IPS DF 6.9 (cell line): ENCODE measurements at regions not wholly inside any gene's neighbourhood (a gene's known extent, or its start where the extent isn't known, plus 50 kb on each side); places are given as distances from the start of the nearest gene placed in this dataset.
A peak's percentile ranks its signal among the peaks of the same experiment; 100 is the strongest.

ENCODE experiments used
- DNase-seq: peaks from one replicate; pipeline ENCODE4 v3.0.0-alpha.2; 2013; ENCODE audit warnings: low read depth, low spot score
- H3K27ac ChIP-seq: one replicate; pipeline ENCODE4 v1.5.1; 2013; ENCODE audit warnings: low read length, control low read depth
- H3K27me3 ChIP-seq: 2 replicates; pipeline ENCODE4 v1.6.1; 2013; ENCODE audit warnings: mild to moderate bottlenecking, low read length; ENCODE audit not compliant: control insufficient read depth, insufficient read depth
- H3K36me3 ChIP-seq: 2 replicates; pipeline ENCODE4 v1.6.1; 2013; ENCODE audit warnings: low read length; ENCODE audit not compliant: control insufficient read depth, insufficient read depth
- H3K4me1 ChIP-seq: 2 replicates; pipeline ENCODE4 v1.6.1; 2013; ENCODE audit warnings: low read length; ENCODE audit not compliant: control insufficient read depth, insufficient read depth
- H3K4me3 ChIP-seq: 2 replicates; pipeline ENCODE4 v1.5.1; 2013; ENCODE audit warnings: mild to moderate bottlenecking, low read length
- H3K9me3 ChIP-seq: 2 replicates; pipeline ENCODE4 v1.6.1; 2013; ENCODE audit warnings: low read length, inconsistent platforms; ENCODE audit not compliant: control insufficient read depth, insufficient read depth
- WGBS: extraction: QIAGEN DNeasy Blood & Tissue Kit; methylation state at CpG from one replicate; pipeline ENCODE4 v1.1.7; 2013; ENCODE audit warnings: mixed read lengths, missing lambda C conversion rate; ENCODE audit not compliant: insufficient read length, insufficient coverage; 5-methylcytosine and 5-hydroxymethylcytosine counted together

DNA sequence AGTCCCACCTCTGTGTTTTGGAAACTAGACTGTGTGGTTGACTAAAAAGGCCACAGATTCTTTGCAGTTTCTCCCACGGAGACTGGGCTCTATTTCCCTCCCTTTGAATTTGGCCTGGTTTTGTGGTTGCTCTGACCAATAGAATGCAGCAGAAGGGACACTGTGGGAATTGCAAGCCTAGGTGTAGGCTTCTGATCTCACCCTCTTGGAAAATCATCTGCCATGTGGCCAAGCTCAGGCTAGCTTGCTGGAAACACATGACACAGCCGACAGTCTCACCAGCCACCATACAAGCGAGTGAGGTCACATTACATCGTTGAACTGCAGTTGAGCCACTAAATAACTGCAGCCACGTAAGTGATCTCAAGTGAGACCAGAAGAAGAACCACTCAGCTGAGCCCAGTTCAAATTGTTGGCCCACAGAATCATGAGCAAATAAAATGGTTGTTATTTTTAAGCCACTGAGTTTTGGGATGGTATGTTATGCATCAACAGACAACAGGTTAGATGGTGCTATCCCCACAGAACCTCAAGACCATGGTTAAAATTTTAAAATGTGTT lies 319.1 kb upstream of the MEX3C start:
- H3K9me3 ChIP-seq, result no peaks in the 10 kb centered on the region
- H3K4me1 ChIP-seq, result no peaks in the 10 kb centered on the region
- WGBS, result no CpG with 5 or more reads among the region's 5 CpGs

GRCh38 chr18:51519571-51519970 lies 322.1 kb upstream of the MEX3C start:
- WGBS, result no CpG with 5 or more reads among the region's 1 CpG
- H3K27ac ChIP-seq, result no peak overlapping the region
- H3K27me3 ChIP-seq, result no peaks in the 10 kb centered on the region
- H3K4me3 ChIP-seq, result no peak overlapping the region
- no peaks in the 10 kb centered on the region for H3K9me3 ChIP-seq
- DNase-seq, result no peak
- no peaks in the 10 kb centered on the region for H3K36me3 ChIP-seq
- H3K4me1 ChIP-seq, result peaks cover 1% of the 10 kb centered on the region

More for the DNA sequence above, 319.1 kb upstream of the MEX3C start:
- H3K36me3 ChIP-seq, result no peaks in the 10 kb centered on the region
- H3K27ac ChIP-seq, result no peak overlapping the region
- H3K27me3 ChIP-seq, result no peaks in the 10 kb centered on the region
- H3K4me3 ChIP-seq, result no peak overlapping the region
- DNase-seq, result no peak

GRCh38 chr18:51520676-51521180 lies 323.2 kb upstream of the MEX3C start:
- Histone ChIP-seq H3K4me1 (peaks cover 1% of the 10 kb centered on the region), H3K27ac (no peak overlapping the region), H3K27me3 (no peaks in the 10 kb centered on the region), H3K9me3 (no peaks in the 10 kb centered on the region), H3K4me3 (no peak overlapping the region), H3K36me3 (no peaks in the 10 kb centered on the region)
- no peak for DNase-seq
- no CpG with 5 or more reads among the region's 1 CpG for WGBS

GRCh38 chr18:51522338-51522737 lies 324.9 kb upstream of the MEX3C start:
- Histone ChIP-seq H3K27ac (no peak overlapping the region), H3K4me1 (peaks cover 3% of the 10 kb centered on the region), H3K9me3 (no peaks in the 10 kb centered on the region), H3K36me3 (no peaks in the 10 kb centered on the region), H3K27me3 (no peaks in the 10 kb centered on the region), H3K4me3 (no peak overlapping the region)
- no CpG with 5 or more reads among the region's 7 CpGs for WGBS
- no peak for DNase-seq

DNA sequence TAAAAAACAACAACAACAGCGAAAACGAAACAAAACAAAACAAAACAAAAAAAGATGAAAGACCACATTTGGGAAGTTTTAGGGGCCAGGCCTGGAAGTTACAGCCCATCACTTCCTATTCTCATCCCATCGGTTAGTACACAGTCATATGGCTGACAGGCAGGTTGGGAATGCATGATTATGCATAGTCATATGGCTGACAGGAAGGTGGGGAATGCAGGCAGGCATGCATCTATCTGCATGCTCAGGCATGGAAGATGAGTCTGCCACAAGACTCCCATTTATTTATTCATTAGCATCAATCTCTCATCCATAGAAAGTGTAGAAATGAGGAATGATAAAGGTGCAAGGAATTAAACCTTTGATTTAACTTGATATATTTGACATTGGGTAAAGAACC lies 325.3 kb upstream of the MEX3C start:
- Histone ChIP-seq H3K27me3 (no peaks in the 10 kb centered on the region), H3K27ac (no peak overlapping the region), H3K4me3 (no peak overlapping the region), H3K36me3 (no peaks in the 10 kb centered on the region), H3K4me1 (peaks cover 3% of the 10 kb centered on the region), H3K9me3 (no peaks in the 10 kb centered on the region)
- DNase-seq, result no peak
- no CpG with 5 or more reads among the region's 3 CpGs for WGBS

DNA sequence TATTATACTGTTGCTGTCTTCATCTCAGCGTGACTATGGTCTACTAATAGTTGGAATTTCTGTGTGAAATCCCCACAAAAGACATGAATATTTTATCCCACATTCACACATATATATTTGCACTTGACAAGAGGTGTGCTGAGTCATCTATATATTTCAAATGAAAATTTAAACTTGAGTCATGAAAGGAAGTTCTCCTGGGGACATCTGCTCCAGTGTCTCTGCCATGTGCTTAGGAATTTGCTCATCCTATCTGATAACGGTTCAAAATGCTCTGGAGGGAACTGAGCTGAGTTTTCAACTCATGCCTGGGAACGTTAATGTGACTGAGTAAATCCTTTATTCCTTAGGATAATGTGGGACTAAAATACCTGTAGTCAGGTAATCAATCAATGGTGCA lies 326.2 kb upstream of the MEX3C start:
- no peak overlapping the region for H3K4me3 ChIP-seq
- H3K4me1 ChIP-seq, result peaks cover 3% of the 10 kb centered on the region
- no peak overlapping the region for H3K27ac ChIP-seq
- no CpG with 5 or more reads among the region's 3 CpGs for WGBS
- no peak for DNase-seq
- H3K9me3 ChIP-seq, result no peaks in the 10 kb centered on the region
- no peaks in the 10 kb centered on the region for H3K36me3 ChIP-seq
- H3K27me3 ChIP-seq, result no peaks in the 10 kb centered on the region

DNA sequence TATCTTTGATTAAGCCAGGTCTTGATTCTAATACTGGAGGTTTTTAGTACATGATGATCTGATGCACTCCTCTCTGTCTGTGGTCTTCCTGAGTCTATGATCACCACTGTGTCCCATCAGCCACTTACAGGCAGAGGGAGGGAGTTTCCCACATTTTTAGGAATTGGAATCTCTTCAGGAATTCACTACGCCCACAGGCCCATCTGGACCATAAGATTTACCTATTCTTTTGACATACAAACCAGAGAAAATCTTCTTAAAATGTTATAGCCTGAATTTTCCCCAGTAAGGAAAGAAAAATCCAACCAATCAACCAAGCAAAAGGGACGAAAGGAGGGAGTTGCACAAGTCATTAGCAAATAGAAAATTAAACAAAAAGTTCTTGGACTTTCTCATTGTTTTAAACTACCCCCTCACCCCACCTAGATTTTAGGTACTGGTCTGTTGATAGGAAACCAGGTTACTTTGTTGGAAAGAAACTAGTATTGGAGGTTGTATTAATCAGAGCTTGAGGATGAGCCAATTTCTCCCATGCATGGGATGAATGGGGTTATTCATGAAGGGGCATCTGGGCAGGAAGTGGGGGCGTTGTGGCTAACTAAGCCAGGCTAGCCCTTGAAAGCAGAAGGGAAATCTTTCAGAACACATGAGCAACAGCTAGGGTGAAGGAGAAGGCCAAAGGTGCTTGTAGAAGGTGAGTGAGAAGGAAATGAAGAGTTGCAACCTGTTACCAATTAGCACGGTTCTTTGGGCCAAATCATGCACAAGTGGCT lies 328.2 kb upstream of the MEX3C start:
- H3K27ac ChIP-seq, result no peak overlapping the region
- WGBS, result no CpG with 5 or more reads among the region's 4 CpGs
- H3K4me3 ChIP-seq, result no peak overlapping the region
- H3K36me3 ChIP-seq, result no peaks in the 10 kb centered on the region
- H3K4me1 ChIP-seq, result peaks cover 3% of the 10 kb centered on the region
- no peaks in the 10 kb centered on the region for H3K9me3 ChIP-seq
- no peaks in the 10 kb centered on the region for H3K27me3 ChIP-seq
- DNase-seq, result no peak

DNA sequence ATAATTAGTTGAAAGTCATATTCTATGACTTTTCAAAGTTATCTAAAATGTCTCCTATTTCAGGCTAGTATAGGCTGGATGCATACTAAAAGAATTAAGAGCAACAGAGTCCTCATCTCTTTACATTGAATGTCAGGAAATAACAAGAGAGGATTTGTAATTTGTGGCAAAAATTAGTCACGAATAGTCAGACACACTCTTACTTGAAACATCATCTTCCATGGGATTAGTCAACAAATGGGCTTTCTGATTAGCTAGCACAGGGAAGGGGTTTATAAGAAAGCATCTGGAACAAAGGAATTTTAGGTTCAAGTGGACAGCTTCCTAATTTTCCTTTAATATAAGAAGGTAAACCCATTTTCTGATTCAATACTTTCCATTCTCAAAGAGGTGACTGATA lies 330.3 kb upstream of the MEX3C start:
- H3K4me3 ChIP-seq, result no peak overlapping the region
- no peaks in the 10 kb centered on the region for H3K9me3 ChIP-seq
- no peak for DNase-seq
- no peak overlapping the region for H3K27ac ChIP-seq
- H3K36me3 ChIP-seq, result no peaks in the 10 kb centered on the region
- H3K27me3 ChIP-seq, result no peaks in the 10 kb centered on the region
- peaks cover 1% of the 10 kb centered on the region; the same call in 1 of the 2 replicates for H3K4me1 ChIP-seq
- WGBS, result no CpG with 5 or more reads among the region's 1 CpG

- H3K27ac ChIP-seq, result no peak overlapping the region
- WGBS, result no CpG with 5 or more reads among the region's 5 CpGs
- no peak overlapping the region for H3K4me3 ChIP-seq
- no peaks in the 10 kb centered on the region for H3K27me3 ChIP-seq
- no peaks in the 10 kb centered on the region for H3K9me3 ChIP-seq
- no peaks in the 10 kb centered on the region for H3K36me3 ChIP-seq
- no peak for DNase-seq
- H3K4me1 ChIP-seq, result no peaks in the 10 kb centered on the region
Measured at GRCh38 chr18:51531501-51531900, 334.0 kb upstream of the MEX3C start.

- no peak overlapping the region for H3K27ac ChIP-seq
- H3K4me3 ChIP-seq, result no peak overlapping the region
- no CpG with 5 or more reads among the region's 6 CpGs for WGBS
- no peaks in the 10 kb centered on the region for H3K36me3 ChIP-seq
- H3K4me1 ChIP-seq, result no peaks in the 10 kb centered on the region
- H3K9me3 ChIP-seq, result no peaks in the 10 kb centered on the region
- H3K27me3 ChIP-seq, result no peaks in the 10 kb centered on the region
- DNase-seq, result peak; percentile 41
Measured at GRCh38 chr18:51537487-51537886, 340.0 kb upstream of the MEX3C start.

DNA sequence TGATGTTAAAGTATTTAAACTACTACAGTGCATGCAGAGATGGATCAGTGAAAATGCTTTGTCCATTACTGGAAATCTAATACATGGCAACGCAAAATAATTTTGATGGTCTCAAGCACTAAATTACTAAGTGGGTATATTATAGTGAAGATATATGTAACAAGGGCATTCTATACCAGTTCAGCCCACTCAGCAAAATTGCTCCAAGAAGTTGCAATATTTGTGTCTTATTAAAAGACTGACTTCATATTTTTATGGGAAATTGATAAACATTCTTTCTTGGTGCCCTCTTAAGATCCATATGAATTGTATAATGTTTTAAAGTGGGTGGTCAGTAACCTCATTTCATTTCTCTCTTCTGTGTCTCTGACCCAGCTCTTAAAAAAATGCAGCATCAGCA lies 343.1 kb upstream of the MEX3C start:
- H3K4me1 ChIP-seq, result no peaks in the 10 kb centered on the region
- no peaks in the 10 kb centered on the region for H3K9me3 ChIP-seq
- no peak for DNase-seq
- H3K27me3 ChIP-seq, result no peaks in the 10 kb centered on the region
- H3K36me3 ChIP-seq, result no peaks in the 10 kb centered on the region; the same call in 1 of the 2 replicates
- no peak overlapping the region for H3K27ac ChIP-seq
- no peak overlapping the region for H3K4me3 ChIP-seq
- WGBS, result no CpG with 5 or more reads among the region's 1 CpG
